Renal cortical epithelial cell (primary cell): ENCODE measurements at regions not wholly inside any gene's neighbourhood (a gene's known extent, or its start where the extent isn't known, plus 50 kb on each side); places are given as distances from the start of the nearest gene placed in this dataset.
"Not testable (repeated sequence)": the region's sequence is repeated elsewhere in the genome, so short reads cannot be mapped to it uniquely, and the experiment has no call there.

Experiments used
- DNase-seq: peaks from one replicate; pipeline ENCODE4 v3.0.0-alpha.2; 2011; ENCODE audit warnings: low read depth

- peak; percentile 95 for DNase-seq
These were observed 170.8 kb upstream of the PHACTR1 start for GRCh38 chr6:12545619-12546409.

- DNase-seq: no peak
These were observed 170.1 kb upstream of the PHACTR1 start for GRCh38 chr6:12546410-12547002.

- DNase-seq: peak; percentile 73
These were observed 168.0 kb upstream of the PHACTR1 start for GRCh38 chr6:12548526-12548925.

GRCh38 chr6:12549445-12549844 is 167.1 kb upstream of the PHACTR1 start:
- not testable (repeated sequence) for DNase-seq

- DNase-seq: not testable (repeated sequence)
These were observed 161.7 kb upstream of the PHACTR1 start for GRCh38 chr6:12554820-12555219.

GRCh38 chr6:12555267-12555666 is 161.3 kb upstream of the PHACTR1 start:
- DNase-seq: peak; percentile 88

- DNase-seq: no peak
These were observed 160.8 kb upstream of the PHACTR1 start for GRCh38 chr6:12555781-12556180.

- peak; percentile 36 for DNase-seq
These were observed 158.8 kb upstream of the PHACTR1 start for GRCh38 chr6:12557765-12558164.

GRCh38 chr6:12560315-12560714 is 156.3 kb upstream of the PHACTR1 start:
- no peak for DNase-seq

GRCh38 chr6:12566618-12567123 is 149.9 kb upstream of the PHACTR1 start:
- no peak for DNase-seq

GRCh38 chr6:12567682-12568081 is 148.9 kb upstream of the PHACTR1 start:
- no peak for DNase-seq

- no peak for DNase-seq
These were observed 146.9 kb upstream of the PHACTR1 start for GRCh38 chr6:12569646-12570045.

- peak; percentile 83 for DNase-seq
These were observed 146.0 kb upstream of the PHACTR1 start for GRCh38 chr6:12570461-12571030.

- peak; percentile 96 for DNase-seq
These were observed 143.4 kb upstream of the PHACTR1 start for GRCh38 chr6:12572896-12573827.

GRCh38 chr6:12575961-12576360 is 140.6 kb upstream of the PHACTR1 start:
- DNase-seq: no peak

GRCh38 chr6:12576389-12576788 is 140.2 kb upstream of the PHACTR1 start:
- peak; percentile 87 for DNase-seq

GRCh38 chr6:12577124-12577850 is 139.3 kb upstream of the PHACTR1 start:
- peak; percentile 89 for DNase-seq

- DNase-seq: no peak
These were observed 138.5 kb upstream of the PHACTR1 start for GRCh38 chr6:12578097-12578496.

- peak; percentile 67 for DNase-seq
These were observed 137.8 kb upstream of the PHACTR1 start for GRCh38 chr6:12578751-12579150.

- no peak for DNase-seq
These were observed 136.3 kb upstream of the PHACTR1 start for GRCh38 chr6:12580290-12580689.
